IMR-90 (cell line): ENCODE measurements at regions not wholly inside any gene's neighbourhood (a gene's known extent, or its start where the extent isn't known, plus 50 kb on each side); places are given as distances from the start of the nearest gene placed in this dataset.

Source experiments
- ATAC-seq: fragments of 200-7000 bp; cut with Tn5 transposase; 2 replicates; pipeline ENCODE4 v1.9.1; 2020; ENCODE audit warnings: low read depth, mild to moderate bottlenecking, moderate library complexity
- BruUV-seq: library from RNA; stranded (reverse); fragments of 400-500 nt; replicated peaks from 2 replicates; lab custom pipeline; 2021; lab: Mats Ljungman, UMichigan
- CTCF ChIA-PET: fragments of 300-600 bp; formaldehyde crosslinking; extraction: SDS; loops from one replicate; lab custom pipeline; 2021; ENCODE audit warnings: antibody characterized with exemption; lab: Yijun Ruan, JAX
- POLR2A ChIA-PET: fragments of 300-600 bp; sonication (Branson Sonifier 250); formaldehyde crosslinking; loops from one replicate; lab custom pipeline; 2022; ENCODE audit warnings: antibody characterized with exemption; ENCODE audit not compliant: unreplicated experiment; lab: Charles Lee
- DNase-seq: peaks from one replicate; pipeline ENCODE4 v3.0.0; 2013
- H2AFZ ChIP-seq: replicated peaks from 2 replicates; pipeline ENCODE3; 2013; ENCODE audit warnings: low read length, mild to moderate bottlenecking; ENCODE audit not compliant: poor library complexity
- H2AK5ac ChIP-seq: 2 replicates; pipeline ENCODE4 v1.6.1; 2013; ENCODE audit warnings: low read depth, low read length, inconsistent platforms
- H2AK9ac ChIP-seq: replicated peaks from 2 replicates; pipeline ENCODE3; 2013; ENCODE audit warnings: mild to moderate bottlenecking, low read depth, low read length, moderate library complexity; ENCODE audit not compliant: poor library complexity
- H2BK120ac ChIP-seq: 2 replicates; pipeline ENCODE4 v1.6.1; 2013; ENCODE audit warnings: low read depth, low read length, inconsistent platforms
- H2BK15ac ChIP-seq: 3 replicates; pipeline ENCODE4 v1.6.1; 2013; ENCODE audit warnings: low read depth, low read length, inconsistent platforms
- H2BK20ac ChIP-seq: 2 replicates; pipeline ENCODE4 v1.6.1; 2013; ENCODE audit warnings: low read depth, mild to moderate bottlenecking, inconsistent platforms, low read length, moderate library complexity
- H2BK5ac ChIP-seq: 2 replicates; pipeline ENCODE4 v1.6.1; 2013; ENCODE audit warnings: mild to moderate bottlenecking, low read depth, low read length, inconsistent platforms; ENCODE audit not compliant: poor library complexity, severe bottlenecking
- H3K14ac ChIP-seq: replicated peaks from 2 replicates; pipeline ENCODE4 v1.6.1; 2013; ENCODE audit warnings: low read depth, low read length, inconsistent platforms
- H3K18ac ChIP-seq: 2 replicates; pipeline ENCODE4 v1.6.1; 2013; ENCODE audit warnings: low read depth, low read length, control low read depth
- H3K23ac ChIP-seq: 2 replicates; pipeline ENCODE4 v1.6.1; 2013; ENCODE audit warnings: low read depth, low read length, inconsistent platforms
- H3K27ac ChIP-seq: 2 replicates; pipeline ENCODE4 v1.5.1; 2013; ENCODE audit warnings: mild to moderate bottlenecking, control low read depth, low read length; ENCODE audit not compliant: insufficient read depth
- H3K27me3 ChIP-seq: 2 replicates; pipeline ENCODE4 v1.6.1; 2013; ENCODE audit warnings: low read length; ENCODE audit not compliant: control insufficient read depth, insufficient read depth
- H3K36me3 ChIP-seq: 2 replicates; pipeline ENCODE4 v1.6.1; 2013; ENCODE audit warnings: low read length, mixed read lengths; ENCODE audit not compliant: control insufficient read depth, insufficient read depth
- H3K4ac ChIP-seq: 2 replicates; pipeline ENCODE4 v1.6.1; 2013; ENCODE audit warnings: low read depth, low read length, inconsistent platforms
- H3K4me1 ChIP-seq: 2 replicates; pipeline ENCODE4 v1.6.1; 2013; ENCODE audit warnings: low read length, mixed read lengths; ENCODE audit not compliant: control insufficient read depth, insufficient read depth
- H3K4me2 ChIP-seq: 2 replicates; pipeline ENCODE4 v1.6.1; 2013; ENCODE audit warnings: low read depth, mild to moderate bottlenecking, control low read depth, low read length, moderate library complexity
- H3K4me3 ChIP-seq: 2 replicates; pipeline ENCODE4 v1.5.1; 2013; ENCODE audit warnings: low read depth, mild to moderate bottlenecking, control low read depth, low read length, moderate library complexity; ENCODE audit not compliant: insufficient read depth
- H3K56ac ChIP-seq: 2 replicates; pipeline ENCODE4 v1.6.1; 2013; ENCODE audit warnings: low read length, inconsistent platforms; ENCODE audit not compliant: insufficient read depth; ENCODE audit errors: extremely low read depth
- H3K79me1 ChIP-seq, 2 experiments: 2 replicates each; pipeline ENCODE4 v1.6.1; 2013; ENCODE audit warnings: low read length in 2 of 2, inconsistent platforms in 1 of 2, low read depth in 1 of 2
- H3K9ac ChIP-seq: 2 replicates; pipeline ENCODE4 v1.6.1; 2013; ENCODE audit warnings: low read depth, low read length, control low read depth
- H3K9me1 ChIP-seq: 2 replicates; pipeline ENCODE4 v1.6.1; 2013; ENCODE audit warnings: low read length, inconsistent platforms; ENCODE audit not compliant: insufficient read depth
- H3K9me3 ChIP-seq: 2 replicates; pipeline ENCODE4 v1.6.1; 2013; ENCODE audit warnings: low read length; ENCODE audit not compliant: control insufficient read depth, insufficient read depth
- H4K20me1 ChIP-seq: 2 replicates; pipeline ENCODE4 v1.6.1; 2013; ENCODE audit warnings: low read length, inconsistent platforms; ENCODE audit not compliant: insufficient read depth
- H4K5ac ChIP-seq: 2 replicates; pipeline ENCODE4 v1.6.1; 2013; ENCODE audit warnings: mild to moderate bottlenecking, low read depth, low read length, control low read depth
- H4K8ac ChIP-seq, 2 experiments: 2 replicates each; pipeline ENCODE4 v1.6.1; 2013; ENCODE audit warnings: low read depth in 2 of 2, low read length in 2 of 2, control low read depth in 1 of 2, inconsistent platforms in 1 of 2
- H4K91ac ChIP-seq: 2 replicates; pipeline ENCODE4 v1.6.1; 2013; ENCODE audit warnings: low read depth, low read length, inconsistent platforms; ENCODE audit not compliant: insufficient read depth
- CHD1 ChIP-seq: IDR thresholded peaks from 2 replicates; pipeline ENCODE4 v1.6.1; 2012; ENCODE audit warnings: low read depth, low read length, improper control_type of control experiment
- MAFK ChIP-seq: IDR thresholded peaks from 2 replicates; pipeline ENCODE4 v1.6.1; 2012; ENCODE audit warnings: low read depth, low read length, improper control_type of control experiment
- MAZ ChIP-seq: IDR thresholded peaks from 2 replicates; pipeline ENCODE4 v1.6.1; 2012; ENCODE audit warnings: low read depth, mild to moderate bottlenecking, low read length, improper control_type of control experiment, moderate library complexity, borderline replicate concordance
- POLR2A ChIP-seq: IDR thresholded peaks from 2 replicates; pipeline ENCODE4 v1.6.1; 2012; ENCODE audit warnings: mild to moderate bottlenecking, low read depth, low read length
- SMC3 ChIP-seq: fragments of 150-350 bp; IDR thresholded peaks from 2 replicates; pipeline ENCODE4 v1.6.1; 2016; ENCODE audit warnings: low read depth, mild to moderate bottlenecking, antibody characterized with exemption, low read length, moderate library complexity
- WGBS, 2 experiments: methylation state at CpG; one replicate each; pipeline versions ENCODE4 v1.1.5 to v1.1.7; 2013; ENCODE audit warnings: missing lambda C conversion rate in 2 of 2; ENCODE audit not compliant: insufficient read length in 1 of 2; ENCODE audit errors: extremely low coverage in 2 of 2; 5-methylcytosine and 5-hydroxymethylcytosine counted together
- dilution Hi-C: fragments of 300-500 bp; cut with HindIII; formaldehyde crosslinking; loops from one replicate; pipeline ENCODE4 v1.14.3; 2018; ENCODE audit warnings: low sequenced_read_pairs; ENCODE audit not compliant: unreplicated experiment
- in situ Hi-C: fragments of 300-500 bp; cut with MboI; formaldehyde crosslinking; loops from 3 replicates; pipeline ENCODE4 v1.14.3; 2019; ENCODE audit warnings: low sequenced_read_pairs, inconsistent platforms, mixed read lengths
- intact Hi-C: fragments of 100-400 bp; cut with micrococcal nuclease; formaldehyde crosslinking; loops from 2 replicates; pipeline ENCODE4 v1.10.0; 2022
- TF ChIP-seq, protein P1 (sequence below): fragments of 150-350 bp; IDR thresholded peaks from 2 replicates; pipeline ENCODE4 v1.6.1; 2016; ENCODE audit warnings: low read depth, mild to moderate bottlenecking, low read length, moderate library complexity, borderline replicate concordance

DNA sequence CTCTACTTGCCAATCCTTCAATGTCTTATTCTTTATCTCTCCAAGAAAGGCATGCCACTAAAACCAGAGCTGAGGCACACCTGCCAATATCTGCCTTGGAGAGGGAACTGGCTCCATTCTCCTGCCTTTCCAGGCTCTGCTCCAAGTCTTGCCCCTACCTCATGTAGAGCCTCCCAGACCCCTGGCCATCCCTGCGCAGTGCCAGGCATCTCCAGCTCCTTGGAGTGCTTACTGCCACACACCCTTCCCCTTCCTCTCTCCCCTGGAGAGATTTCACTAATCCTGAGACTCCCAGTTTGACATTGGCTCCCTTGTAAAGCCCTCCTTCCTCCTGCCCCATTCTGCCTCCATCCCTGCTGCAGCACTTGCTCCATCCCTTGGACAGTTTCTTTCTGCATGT is 255.2 kb upstream of the ZMIZ1 start:
- Histone ChIP-seq H3K9ac (no peak overlapping the region), H3K18ac (no peak overlapping the region), H2AK5ac (no peak overlapping the region), H2AFZ (no peak overlapping the region), H3K4ac (no peak overlapping the region), H3K4me3 (no peak overlapping the region), H4K5ac (no peak overlapping the region), H3K4me2 (no peak overlapping the region), H4K8ac (no peak overlapping the region), H2BK20ac (no peak overlapping the region), H3K14ac (no peak overlapping the region), H3K27ac (no peak overlapping the region), H3K9me3 (peaks cover 10% of the 10 kb centered on the region), H3K56ac (no peak overlapping the region), H2BK5ac (no peak overlapping the region), H2BK120ac (no peak overlapping the region), H3K23ac (no peak overlapping the region), H4K20me1 (no peaks in the 10 kb centered on the region), H4K91ac (no peak overlapping the region), H2BK15ac (no peak overlapping the region), H3K36me3 (no peaks in the 10 kb centered on the region), H2AK9ac (no peak overlapping the region), H3K79me1 (no peaks in the 10 kb centered on the region), H3K9me1 (no peaks in the 10 kb centered on the region), H3K27me3 (peaks cover 52% of the 10 kb centered on the region), H3K4me1 (peaks cover 2% of the 10 kb centered on the region; the same call in 1 of the 2 replicates)
- DNase-seq, result no peak
- ChIA-PET CTCF (no interaction called here), POLR2A (no interaction called here)
- no peak for TF ChIP-seq POLR2A
- TF ChIP-seq, protein P1, sequence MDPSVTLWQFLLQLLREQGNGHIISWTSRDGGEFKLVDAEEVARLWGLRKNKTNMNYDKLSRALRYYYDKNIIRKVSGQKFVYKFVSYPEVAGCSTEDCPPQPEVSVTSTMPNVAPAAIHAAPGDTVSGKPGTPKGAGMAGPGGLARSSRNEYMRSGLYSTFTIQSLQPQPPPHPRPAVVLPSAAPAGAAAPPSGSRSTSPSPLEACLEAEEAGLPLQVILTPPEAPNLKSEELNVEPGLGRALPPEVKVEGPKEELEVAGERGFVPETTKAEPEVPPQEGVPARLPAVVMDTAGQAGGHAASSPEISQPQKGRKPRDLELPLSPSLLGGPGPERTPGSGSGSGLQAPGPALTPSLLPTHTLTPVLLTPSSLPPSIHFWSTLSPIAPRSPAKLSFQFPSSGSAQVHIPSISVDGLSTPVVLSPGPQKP, result no peak
- TF ChIP-seq CHD1, result no peak
- TF ChIP-seq MAFK, result no peak
- TF ChIP-seq SMC3, result no peak
- no peak for TF ChIP-seq MAZ
- intact Hi-C loops, result no loop called here
- WGBS, 2 experiments, result 100% methylated on average over 1 of the region's 1 CpG; no CpG with 5 or more reads in 1 of the 2 experiments
- in situ Hi-C loops, result no loop called here
- no peak for ATAC-seq
- no TSS peak for BruUV-seq
- dilution Hi-C loops, result no loop called here
